ENCODE measurements at regions not wholly inside any gene's neighbourhood (a gene's known extent, or its start where the extent isn't known, plus 50 kb on each side); places are given as distances from the start of the nearest gene placed in this dataset.

DNA sequence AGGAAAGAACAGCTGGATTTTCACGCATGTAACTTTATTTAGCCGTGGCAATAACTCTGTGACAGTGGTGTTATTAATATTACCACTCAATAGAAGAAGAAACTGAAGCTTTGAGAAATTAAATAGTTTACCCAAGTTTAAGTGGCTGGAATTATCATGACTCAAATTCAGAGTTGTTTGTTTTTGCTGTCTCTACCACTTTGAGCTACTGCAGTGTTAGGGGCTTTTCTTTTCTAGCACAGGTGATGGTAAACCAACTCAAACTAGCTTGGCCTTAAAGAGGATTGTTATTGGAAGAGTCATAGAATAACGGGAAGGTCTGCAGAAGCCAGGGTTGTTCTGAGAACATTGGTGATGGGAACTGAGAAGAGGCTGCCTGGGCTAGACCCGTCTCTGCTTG, 66.0 kb upstream of the PREP start:
- CTCF ChIA-PET (ENCODE audit: low intra/inter-chr PET ratio, low total read pairs): no interaction called here

DNA sequence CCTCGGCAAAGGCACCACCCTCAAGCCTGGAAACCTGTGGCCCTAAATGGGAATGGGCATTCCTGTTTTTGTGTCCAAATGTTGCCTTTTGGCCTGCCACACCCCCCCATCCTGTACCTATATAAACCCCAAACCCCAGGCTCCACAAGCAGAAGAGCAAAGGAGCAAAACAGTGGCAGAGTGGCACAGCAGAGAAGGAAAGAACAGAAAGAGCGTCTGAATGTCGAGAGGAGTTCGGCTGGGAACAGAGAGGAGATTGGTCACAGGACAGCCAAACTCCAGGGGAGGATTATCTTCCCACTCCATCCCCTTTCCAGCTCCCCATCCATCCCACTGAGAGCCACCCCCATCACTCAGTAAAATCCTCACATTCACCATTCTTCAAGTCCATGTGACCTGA, 58.0 kb upstream of the PREP start:
- H3K4me2 ChIP-seq (ENCODE audit: low read depth, low read length): no peak overlapping the region
- in situ Hi-C loops (cut with HindIII; ENCODE audit: extremely low pct_ligation_motif_present, low pct_unique_long_range_greater_than_20kb) (no loop called here), intact Hi-C loops (cut with micrococcal nuclease; ENCODE audit: unreplicated experiment) (no loop called here)
- 3% methylated on average over 4 of the region's 4 CpGs for WGBS (ENCODE audit: low lambda C conversion rate)
- H3K79me2 ChIP-seq (ENCODE audit: insufficient read depth, low read length): no peaks in the 10 kb centered on the region
- no peak overlapping the region for H2AFZ ChIP-seq (ENCODE audit: low read length)
- H3K9me3 ChIP-seq (ENCODE audit: low read length): no peaks in the 10 kb centered on the region
- H3K36me3 ChIP-seq (replicated peaks in 1 of 2; ENCODE audit: control insufficient read depth in 1 of 2, insufficient read depth in 2 of 2, low read length in 2 of 2): no peaks in the 10 kb centered on the region
- no peak overlapping the region for H3K9ac ChIP-seq (ENCODE audit: insufficient read depth, low read depth, low read length)
- no peaks in the 10 kb centered on the region for H4K20me1 ChIP-seq (ENCODE audit: insufficient read depth, low read length)
- no TSS peak for BruUV-seq (replicated peaks)
- no peak overlapping the region for H3K4me3 ChIP-seq (replicated peaks in 1 of 3; ENCODE audit: insufficient read depth in 1 of 3, low read depth in 2 of 3, low read length in 3 of 3)
- no peak for FAIRE-seq
- no peak for ATAC-seq
- DNase-seq (ENCODE audit: low spot score): no peak
- H3K4me1 ChIP-seq (ENCODE audit: insufficient read depth, low read length): no peaks in the 10 kb centered on the region
- peaks cover 0 to 10% of the 10 kb centered on the region in 2 experiments; a peak in 2 of 5 replicates for H3K27me3 ChIP-seq (ENCODE audit: control insufficient read depth in 1 of 2, insufficient read depth in 2 of 2, low read length in 2 of 2)
- H3K27ac ChIP-seq (ENCODE audit: extremely low read length, insufficient read depth, low read length): no peak overlapping the region
- ChIA-PET CTCF (ENCODE audit: low intra/inter-chr PET ratio, low total read pairs) (no interaction called here), POLR2A (no interaction called here)
- TF ChIP-seq ZNF768 (CRISPR knock-in tag; IDR thresholded peaks at IDR 0.05): no peak
- TF ChIP-seq TBX3 (IDR thresholded peaks at IDR 0.05; ENCODE audit: borderline replicate concordance): no peak
- TF ChIP-seq AHR (CRISPR knock-in tag; IDR thresholded peaks at IDR 0.05): no peak
- TF ChIP-seq ZNF660 (CRISPR knock-in tag; IDR thresholded peaks at IDR 0.05; ENCODE audit: borderline replicate concordance, low read depth): no peak
- TF ChIP-seq, protein P1, sequence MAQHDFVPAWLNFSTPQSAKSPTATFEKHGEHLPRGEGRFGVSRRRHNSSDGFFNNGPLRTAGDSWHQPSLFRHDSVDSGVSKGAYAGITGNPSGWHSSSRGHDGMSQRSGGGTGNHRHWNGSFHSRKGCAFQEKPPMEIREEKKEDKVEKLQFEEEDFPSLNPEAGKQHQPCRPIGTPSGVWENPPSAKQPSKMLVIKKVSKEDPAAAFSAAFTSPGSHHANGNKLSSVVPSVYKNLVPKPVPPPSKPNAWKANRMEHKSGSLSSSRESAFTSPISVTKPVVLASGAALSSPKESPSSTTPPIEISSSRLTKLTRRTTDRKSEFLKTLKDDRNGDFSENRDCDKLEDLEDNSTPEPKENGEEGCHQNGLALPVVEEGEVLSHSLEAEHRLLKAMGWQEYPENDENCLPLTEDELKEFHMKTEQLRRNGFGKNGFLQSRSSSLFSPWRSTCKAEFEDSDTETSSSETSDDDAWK (CRISPR knock-in tag; IDR thresholded peaks at IDR 0.05): no peak
- TF ChIP-seq, protein P2, sequence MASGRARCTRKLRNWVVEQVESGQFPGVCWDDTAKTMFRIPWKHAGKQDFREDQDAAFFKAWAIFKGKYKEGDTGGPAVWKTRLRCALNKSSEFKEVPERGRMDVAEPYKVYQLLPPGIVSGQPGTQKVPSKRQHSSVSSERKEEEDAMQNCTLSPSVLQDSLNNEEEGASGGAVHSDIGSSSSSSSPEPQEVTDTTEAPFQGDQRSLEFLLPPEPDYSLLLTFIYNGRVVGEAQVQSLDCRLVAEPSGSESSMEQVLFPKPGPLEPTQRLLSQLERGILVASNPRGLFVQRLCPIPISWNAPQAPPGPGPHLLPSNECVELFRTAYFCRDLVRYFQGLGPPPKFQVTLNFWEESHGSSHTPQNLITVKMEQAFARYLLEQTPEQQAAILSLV (CRISPR knock-in tag; IDR thresholded peaks at IDR 0.05; ENCODE audit: borderline replicate concordance): no peak
- TF ChIP-seq, protein P3, sequence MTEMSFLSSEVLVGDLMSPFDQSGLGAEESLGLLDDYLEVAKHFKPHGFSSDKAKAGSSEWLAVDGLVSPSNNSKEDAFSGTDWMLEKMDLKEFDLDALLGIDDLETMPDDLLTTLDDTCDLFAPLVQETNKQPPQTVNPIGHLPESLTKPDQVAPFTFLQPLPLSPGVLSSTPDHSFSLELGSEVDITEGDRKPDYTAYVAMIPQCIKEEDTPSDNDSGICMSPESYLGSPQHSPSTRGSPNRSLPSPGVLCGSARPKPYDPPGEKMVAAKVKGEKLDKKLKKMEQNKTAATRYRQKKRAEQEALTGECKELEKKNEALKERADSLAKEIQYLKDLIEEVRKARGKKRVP (CRISPR knock-in tag; IDR thresholded peaks at IDR 0.05): no peak
- no peak for TF ChIP-seq ZNF619 (CRISPR knock-in tag; IDR thresholded peaks at IDR 0.05)
- TF ChIP-seq ZNF382 (CRISPR knock-in tag; IDR thresholded peaks at IDR 0.05; ENCODE audit: borderline replicate concordance): no peak
- TF ChIP-seq NFRKB (IDR thresholded peaks at IDR 0.05): no peak

More for the DNA sequence above, 66.0 kb upstream of the PREP start:
- no TSS peak for BruUV-seq (replicated peaks)
- ATAC-seq (no peak), DNase-seq (ENCODE audit: low spot score) (no peak), FAIRE-seq (no peak)
- intact Hi-C loops (cut with micrococcal nuclease; ENCODE audit: unreplicated experiment) (no loop called here), in situ Hi-C loops (cut with HindIII; ENCODE audit: extremely low pct_ligation_motif_present, low pct_unique_long_range_greater_than_20kb) (no loop called here)
- H3K4me1 ChIP-seq (ENCODE audit: insufficient read depth, low read length): no peaks in the 10 kb centered on the region
- H3K79me2 ChIP-seq (ENCODE audit: insufficient read depth, low read length): no peaks in the 10 kb centered on the region
- POLR2A ChIA-PET: no interaction called here
- no peak overlapping the region for H3K27ac ChIP-seq (ENCODE audit: extremely low read length, insufficient read depth, low read length)
- no peak overlapping the region for H2AFZ ChIP-seq (ENCODE audit: low read length)
- H3K9ac ChIP-seq (ENCODE audit: insufficient read depth, low read depth, low read length): no peak overlapping the region
- no peak overlapping the region for H3K4me3 ChIP-seq (replicated peaks in 1 of 3; ENCODE audit: insufficient read depth in 1 of 3, low read depth in 2 of 3, low read length in 3 of 3)
- H4K20me1 ChIP-seq (ENCODE audit: insufficient read depth, low read length): no peaks in the 10 kb centered on the region
- H3K9me3 ChIP-seq (ENCODE audit: low read length): no peaks in the 10 kb centered on the region
- H3K4me2 ChIP-seq (ENCODE audit: low read depth, low read length): no peak overlapping the region
- no peaks in the 10 kb centered on the region for H3K36me3 ChIP-seq (replicated peaks in 1 of 2; ENCODE audit: control insufficient read depth in 1 of 2, insufficient read depth in 2 of 2, low read length in 2 of 2)
- TF ChIP-seq DPF2 (CRISPR knock-in tag; IDR thresholded peaks at IDR 0.05; ENCODE audit: borderline replicate concordance, low read depth): no peak
- no peak for TF ChIP-seq MAF1 (CRISPR knock-in tag; IDR thresholded peaks at IDR 0.05; ENCODE audit: borderline replicate concordance)
- TF ChIP-seq ZBTB7A (CRISPR knock-in tag; IDR thresholded peaks at IDR 0.05): no peak
- no peak for TF ChIP-seq ZNF337 (CRISPR knock-in tag; IDR thresholded peaks at IDR 0.05; ENCODE audit: borderline replicate concordance, low read depth)
- no peak for TF ChIP-seq THAP7 (CRISPR knock-in tag; IDR thresholded peaks at IDR 0.05)
- TF ChIP-seq FOXM1 (CRISPR knock-in tag; IDR thresholded peaks at IDR 0.05): no peak
- TF ChIP-seq ZNF160 (CRISPR knock-in tag; IDR thresholded peaks at IDR 0.05): no peak
- TF ChIP-seq MXD4 (CRISPR knock-in tag; IDR thresholded peaks at IDR 0.05): no peak
- no peak for TF ChIP-seq SUZ12 (IDR thresholded peaks at IDR 0.05; ENCODE audit: low read depth, low read length)
- TF ChIP-seq RFXAP (CRISPR knock-in tag; IDR thresholded peaks at IDR 0.05; ENCODE audit: borderline replicate concordance): no peak
- no peak for TF ChIP-seq ZFP82 (CRISPR knock-in tag; IDR thresholded peaks at IDR 0.05; ENCODE audit: borderline replicate concordance)
- TF ChIP-seq ZNF605 (CRISPR knock-in tag; IDR thresholded peaks at IDR 0.05): no peak
- TF ChIP-seq ZSCAN9 (CRISPR knock-in tag; IDR thresholded peaks at IDR 0.05; ENCODE audit: borderline replicate concordance): no peak
- 4% methylated on average over 3 of the region's 4 CpGs for WGBS (ENCODE audit: low lambda C conversion rate)
- no peaks in the 10 kb centered on the region for H3K27me3 ChIP-seq (ENCODE audit: control insufficient read depth in 1 of 2, insufficient read depth in 2 of 2, low read length in 2 of 2)
